ENCODE measurements at regions not wholly inside any gene's neighbourhood (a gene's known extent, or its start where the extent isn't known, plus 50 kb on each side); places are given as distances from the start of the nearest gene placed in this dataset.

DNA sequence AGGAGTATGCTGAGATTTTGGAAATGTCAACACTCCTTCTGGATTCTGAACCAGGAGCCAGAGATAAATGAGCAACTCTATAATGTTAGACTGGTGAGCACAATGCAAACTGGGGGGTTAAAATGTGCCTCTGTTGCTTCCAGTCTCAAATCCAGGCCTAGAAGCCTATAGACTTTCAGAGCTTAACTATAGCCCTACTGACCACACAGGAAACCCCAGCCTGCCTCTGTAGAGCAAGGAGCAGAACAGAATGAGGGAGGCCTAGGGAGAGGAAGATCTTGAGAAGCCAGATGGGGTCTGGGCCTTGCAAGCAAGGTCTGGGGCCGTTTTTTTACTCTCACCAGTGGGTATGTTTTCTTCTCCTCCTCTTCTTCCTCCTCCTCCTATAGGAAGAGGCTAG, 225.4 kb upstream of the KITLG start:
- H4K20me1 ChIP-seq (ENCODE audit: low read depth) = no peaks in the 10 kb centered on the region
- H3K9ac ChIP-seq = no peak overlapping the region
- Mint-ChIP-seq H3K27me3 (ENCODE audit: insufficient read depth, low read depth) (peaks cover 2% of the 10 kb centered on the region), H3K4me1 (no peaks in the 10 kb centered on the region), H3K27ac (no peak overlapping the region), H3K4me3 (no peak overlapping the region), H3K9me3 (no peaks in the 10 kb centered on the region), H3K36me3 (no peaks in the 10 kb centered on the region)
- DNase-seq (ENCODE audit: low spot score) = peak; percentile 4
- H3K4me3 ChIP-seq = no peak overlapping the region
- no peaks in the 10 kb centered on the region for H3K79me2 ChIP-seq (ENCODE audit: low read depth)
- no peaks in the 10 kb centered on the region for H3F3A ChIP-seq (ENCODE audit: low read depth)
- no peaks in the 10 kb centered on the region for H3K4me1 ChIP-seq
- TF ChIP-seq, protein P1, sequence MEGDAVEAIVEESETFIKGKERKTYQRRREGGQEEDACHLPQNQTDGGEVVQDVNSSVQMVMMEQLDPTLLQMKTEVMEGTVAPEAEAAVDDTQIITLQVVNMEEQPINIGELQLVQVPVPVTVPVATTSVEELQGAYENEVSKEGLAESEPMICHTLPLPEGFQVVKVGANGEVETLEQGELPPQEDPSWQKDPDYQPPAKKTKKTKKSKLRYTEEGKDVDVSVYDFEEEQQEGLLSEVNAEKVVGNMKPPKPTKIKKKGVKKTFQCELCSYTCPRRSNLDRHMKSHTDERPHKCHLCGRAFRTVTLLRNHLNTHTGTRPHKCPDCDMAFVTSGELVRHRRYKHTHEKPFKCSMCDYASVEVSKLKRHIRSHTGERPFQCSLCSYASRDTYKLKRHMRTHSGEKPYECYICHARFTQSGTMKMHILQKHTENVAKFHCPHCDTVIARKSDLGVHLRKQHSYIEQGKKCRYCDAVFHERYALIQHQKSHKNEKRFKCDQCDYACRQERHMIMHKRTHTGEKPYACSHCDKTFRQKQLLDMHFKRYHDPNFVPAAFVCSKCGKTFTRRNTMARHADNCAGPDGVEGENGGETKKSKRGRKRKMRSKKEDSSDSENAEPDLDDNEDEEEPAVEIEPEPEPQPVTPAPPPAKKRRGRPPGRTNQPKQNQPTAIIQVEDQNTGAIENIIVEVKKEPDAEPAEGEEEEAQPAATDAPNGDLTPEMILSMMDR (IDR thresholded peaks at IDR 0.05) = no peak
- TF ChIP-seq EZH2phosphoT487 (IDR thresholded peaks at IDR 0.05) (no peak), EZH2 (IDR thresholded peaks at IDR 0.05) (no peak)
- H3K9me3 ChIP-seq (ENCODE audit: low read depth) = no peaks in the 10 kb centered on the region
- no peak overlapping the region for H3K27ac ChIP-seq
- peak overlapping the region; percentile 88 for H2AFZ ChIP-seq (replicated peaks)
- no peak overlapping the region for H3K4me2 ChIP-seq
- no peaks in the 10 kb centered on the region for H3K27me3 ChIP-seq
- H3K36me3 ChIP-seq = no peaks in the 10 kb centered on the region

DNA sequence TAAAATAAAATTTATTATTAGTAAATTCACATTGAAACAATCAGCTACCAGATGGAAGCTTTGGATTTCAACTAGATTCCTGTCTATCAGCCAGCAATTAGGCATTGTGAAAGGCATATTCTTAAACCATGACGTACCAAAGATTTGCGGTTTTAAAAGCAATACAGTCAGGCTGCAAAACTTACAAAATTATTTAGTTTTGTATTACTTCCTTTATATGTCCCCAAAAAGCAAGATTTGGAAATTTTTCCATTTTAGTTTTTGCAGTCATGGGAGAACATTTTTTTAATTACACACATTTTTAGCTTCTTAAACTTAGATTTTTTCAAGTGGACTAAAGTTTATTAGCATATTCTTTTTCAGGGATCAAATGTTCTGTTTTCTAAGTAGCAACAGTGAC, 225.0 kb upstream of the KITLG start:
- no peak overlapping the region for H3K27ac Mint-ChIP-seq
- H2AFZ ChIP-seq (replicated peaks) = peak overlapping the region; percentile 88

GRCh38 chr12:88802096-88802706, 221.9 kb upstream of the KITLG start:
- Histone ChIP-seq H3K4me2 (no peak overlapping the region), H3K27me3 (no peaks in the 10 kb centered on the region), H3K27ac (no peak overlapping the region), H4K20me1 (ENCODE audit: low read depth) (no peaks in the 10 kb centered on the region), H3K79me2 (ENCODE audit: low read depth) (no peaks in the 10 kb centered on the region), H3F3A (ENCODE audit: low read depth) (no peaks in the 10 kb centered on the region), H3K9ac (no peak overlapping the region), H3K4me1 (no peaks in the 10 kb centered on the region), H3K9me3 (ENCODE audit: low read depth) (no peaks in the 10 kb centered on the region), H3K4me3 (no peak overlapping the region), H2AFZ (replicated peaks) (no peak overlapping the region), H3K36me3 (no peaks in the 10 kb centered on the region)
- H3K9me3 Mint-ChIP-seq = no peaks in the 10 kb centered on the region
- peaks cover 2% of the 10 kb centered on the region for H3K27me3 Mint-ChIP-seq (ENCODE audit: insufficient read depth, low read depth)
- H3K36me3 Mint-ChIP-seq = no peaks in the 10 kb centered on the region
- no peaks in the 10 kb centered on the region for H3K4me1 Mint-ChIP-seq
- H3K27ac Mint-ChIP-seq = no peak overlapping the region
- no peak overlapping the region for H3K4me3 Mint-ChIP-seq
- TF ChIP-seq EZH2 (IDR thresholded peaks at IDR 0.05) (no peak), EZH2phosphoT487 (IDR thresholded peaks at IDR 0.05) (no peak)
- TF ChIP-seq, protein P1 (IDR thresholded peaks at IDR 0.05) = no peak
- DNase-seq (ENCODE audit: low spot score) = no peak

More for the DNA sequence above, 225.0 kb upstream of the KITLG start:
- H3K79me2 ChIP-seq (ENCODE audit: low read depth) = no peaks in the 10 kb centered on the region
- TF ChIP-seq EZH2phosphoT487 (IDR thresholded peaks at IDR 0.05) (no peak), EZH2 (IDR thresholded peaks at IDR 0.05) (no peak)
- TF ChIP-seq, protein P1 (IDR thresholded peaks at IDR 0.05) = no peak
- H4K20me1 ChIP-seq (ENCODE audit: low read depth) = no peaks in the 10 kb centered on the region
- H3K27ac ChIP-seq = no peak overlapping the region
- peaks cover 2% of the 10 kb centered on the region for H3K27me3 Mint-ChIP-seq (ENCODE audit: insufficient read depth, low read depth)
- no peak for DNase-seq (ENCODE audit: low spot score)
- H3K4me2 ChIP-seq = no peak overlapping the region
- no peaks in the 10 kb centered on the region for H3K27me3 ChIP-seq
- no peak overlapping the region for H3K4me3 Mint-ChIP-seq
- no peaks in the 10 kb centered on the region for H3F3A ChIP-seq (ENCODE audit: low read depth)
- H3K9me3 Mint-ChIP-seq = no peaks in the 10 kb centered on the region
- no peaks in the 10 kb centered on the region for H3K36me3 ChIP-seq
- H3K9ac ChIP-seq = no peak overlapping the region
- no peaks in the 10 kb centered on the region for H3K9me3 ChIP-seq (ENCODE audit: low read depth)
- no peaks in the 10 kb centered on the region for H3K36me3 Mint-ChIP-seq
- H3K4me1 Mint-ChIP-seq = no peaks in the 10 kb centered on the region
- H3K4me3 ChIP-seq = no peak overlapping the region
- no peaks in the 10 kb centered on the region for H3K4me1 ChIP-seq
